Amniotic epithelial cell (primary cell): ENCODE measurements at regions not wholly inside any gene's neighbourhood (a gene's known extent, or its start where the extent isn't known, plus 50 kb on each side); places are given as distances from the start of the nearest gene placed in this dataset.
"Not testable (repeated sequence)": the region's sequence is repeated elsewhere in the genome, so short reads cannot be mapped to it uniquely, and the experiment has no call there.

Source experiments
- DNase-seq: peaks from one replicate; pipeline ENCODE4 v3.0.0-alpha.2; 2010; ENCODE audit warnings: low read depth

- DNase-seq: no peak
These were observed 172.3 kb downstream of the LNPK start for GRCh38 chr2:175829741-175830140.

DNA sequence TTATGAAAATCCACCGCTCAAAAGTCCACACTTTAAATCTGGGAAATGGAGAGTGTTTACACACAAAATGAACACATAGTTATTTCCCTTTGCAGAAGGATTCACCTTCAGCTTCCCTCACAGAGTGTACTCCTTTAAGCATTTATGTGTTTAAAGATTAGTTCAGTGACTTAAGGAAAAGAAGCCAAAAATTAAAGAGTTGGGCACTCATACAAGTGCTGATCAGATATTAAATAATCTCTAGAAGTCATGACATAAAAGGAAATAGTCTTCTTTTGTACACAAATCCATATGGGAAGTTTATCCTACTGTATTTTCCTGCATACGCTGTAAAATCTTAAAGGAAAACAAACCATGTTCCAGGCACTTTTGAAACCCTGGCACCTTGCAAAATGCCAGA, 174.2 kb downstream of the LNPK start:
- DNase-seq: no peak

GRCh38 chr2:175824243-175824642, 177.8 kb downstream of the LNPK start:
- DNase-seq: no peak

GRCh38 chr2:175823707-175824073, 178.4 kb downstream of the LNPK start:
- DNase-seq: no peak

GRCh38 chr2:175823002-175823706, 178.9 kb downstream of the LNPK start:
- DNase-seq: no peak

- DNase-seq: no peak
These were observed 184.8 kb downstream of the LNPK start for GRCh38 chr2:175817221-175817620.

DNA sequence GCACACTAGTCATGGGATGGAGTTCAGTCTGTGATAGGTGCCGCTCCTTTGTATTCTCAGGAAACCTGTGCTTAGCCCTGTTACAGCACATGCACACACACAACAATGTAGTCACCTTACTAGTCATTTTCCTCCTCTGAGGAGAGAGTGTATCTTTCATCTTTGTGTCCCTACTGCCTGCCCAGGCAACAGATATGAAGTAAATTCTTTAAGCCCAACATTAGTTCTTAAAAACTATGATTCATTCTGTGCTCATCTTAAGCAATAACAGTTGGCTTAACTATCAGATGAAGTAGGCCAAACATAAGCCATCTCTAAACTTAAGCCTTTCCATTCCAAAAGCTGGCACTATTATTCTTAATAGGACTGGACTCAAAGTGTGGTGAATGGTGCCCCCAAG, 186.5 kb downstream of the LNPK start:
- DNase-seq: peak; percentile 45

- peak; percentile 60 for DNase-seq
These were observed 190.1 kb downstream of the LNPK start for GRCh38 chr2:175811971-175812370.

DNA sequence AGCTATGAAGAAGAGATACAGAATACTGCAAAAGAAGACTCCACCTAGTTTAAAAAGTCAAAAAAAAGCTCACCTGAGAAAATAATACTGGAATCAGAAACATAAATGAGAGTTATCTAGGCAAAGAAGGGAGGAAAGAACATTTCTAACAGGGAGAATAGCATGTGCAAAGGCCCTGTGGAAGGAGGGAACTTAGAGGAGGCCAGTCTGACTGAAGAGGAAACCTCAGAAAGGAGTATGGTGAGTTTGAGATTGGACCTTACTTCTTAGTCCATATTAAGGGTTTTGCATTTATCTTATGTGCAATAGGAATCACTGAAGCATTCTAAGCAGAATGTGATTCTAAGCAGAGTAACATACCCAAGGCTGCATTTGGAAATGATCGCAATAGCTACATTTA, 193.2 kb downstream of the LNPK start:
- no peak for DNase-seq

DNA sequence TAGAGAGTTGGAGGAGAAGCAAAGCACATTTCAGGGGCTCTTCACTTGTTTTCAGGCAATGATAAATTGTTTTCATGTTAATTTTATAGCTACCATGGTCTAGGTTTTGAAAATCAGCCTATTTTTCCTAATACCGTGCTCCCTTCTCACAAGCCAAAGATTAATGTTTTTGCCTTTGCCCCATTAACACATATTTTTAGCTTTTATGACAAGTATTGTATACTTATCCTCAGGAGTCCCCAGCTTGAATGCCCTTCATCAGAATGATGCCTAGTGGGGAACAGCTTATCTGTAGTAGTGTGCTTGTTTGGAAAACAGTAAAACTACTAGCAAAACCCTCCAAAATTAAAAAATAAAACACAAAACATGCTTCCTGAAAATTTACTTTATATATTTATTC, 194.0 kb downstream of the LNPK start:
- DNase-seq: no peak

GRCh38 chr2:175807031-175807873, 194.8 kb downstream of the LNPK start:
- DNase-seq: peak; percentile 78

DNA sequence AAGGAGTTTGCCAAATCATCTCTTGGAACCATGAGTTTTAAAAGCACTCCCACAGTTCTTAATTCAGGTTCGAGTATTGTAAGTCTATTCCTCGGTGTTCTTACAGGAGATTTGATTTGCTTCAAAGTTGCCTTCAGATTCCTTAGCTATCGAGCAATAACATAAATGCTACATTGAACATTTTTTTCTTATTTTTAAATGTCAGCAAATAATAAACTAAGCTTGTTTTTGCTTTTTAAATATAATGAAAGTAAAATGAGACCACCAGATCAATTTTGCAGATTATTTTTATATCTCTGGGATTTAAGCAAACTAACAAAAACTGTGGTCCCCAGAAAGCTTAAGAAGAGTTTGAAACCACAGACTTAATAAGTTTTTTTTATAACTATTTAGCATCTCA, 195.5 kb downstream of the LNPK start:
- DNase-seq: no peak

DNA sequence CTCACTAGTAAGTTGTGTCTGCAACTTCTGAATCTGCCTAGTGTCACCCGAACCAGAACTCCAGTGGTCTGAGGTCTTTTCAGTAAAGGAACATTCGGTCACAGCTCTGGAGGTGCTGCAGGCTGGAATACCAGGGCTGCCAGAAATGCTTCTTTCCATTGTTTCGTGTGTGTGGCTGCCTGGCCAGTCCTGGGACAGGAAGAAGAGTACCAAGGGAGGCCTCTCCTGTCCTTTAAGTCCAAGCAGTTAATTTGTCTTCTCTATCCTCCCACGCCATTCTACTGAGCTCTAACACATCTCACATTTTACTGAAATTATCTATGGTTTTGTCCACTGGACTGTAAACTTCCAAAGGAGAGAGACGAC, 196.0 kb downstream of the LNPK start:
- DNase-seq: no peak

GRCh38 chr2:175805442-175806124, 196.5 kb downstream of the LNPK start:
- no peak for DNase-seq

DNA sequence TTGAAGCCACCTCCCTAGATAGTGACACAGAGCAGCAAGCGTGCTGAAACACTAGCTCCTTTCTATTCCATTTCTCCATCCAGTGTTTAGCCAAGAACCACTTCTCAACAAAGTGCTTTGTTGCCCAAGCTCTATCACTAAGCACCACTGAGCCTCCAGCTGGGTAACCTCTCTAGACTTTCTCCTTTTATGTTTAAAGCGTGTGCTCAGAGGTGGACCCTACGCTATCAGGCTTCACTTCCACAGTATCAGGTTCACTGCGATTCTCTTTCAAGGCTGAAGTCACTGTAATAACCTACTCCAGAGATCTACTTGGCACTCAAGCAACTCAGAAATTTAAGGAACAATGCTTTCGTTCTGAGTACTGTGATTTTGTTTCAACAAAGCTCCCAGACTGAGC, 197.9 kb downstream of the LNPK start:
- no peak for DNase-seq

DNA sequence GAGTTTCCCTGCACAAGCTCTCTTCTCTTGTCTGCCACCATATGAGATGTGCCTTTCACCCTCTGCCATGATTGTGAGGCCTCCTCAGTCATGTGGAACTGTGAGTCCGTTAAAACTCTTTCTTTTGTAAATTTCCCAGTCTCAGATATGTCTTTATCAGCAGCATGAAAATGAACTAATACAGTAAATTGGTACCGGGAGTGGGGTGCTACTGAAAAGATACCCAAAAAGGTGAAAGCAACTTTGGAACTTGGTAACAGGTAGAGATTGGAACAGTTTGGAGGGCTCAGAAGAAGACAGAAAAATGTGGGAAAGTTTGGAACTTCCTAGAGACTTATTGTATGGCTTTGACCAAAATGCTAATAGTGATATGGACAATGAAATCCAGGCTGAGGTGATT, 205.6 kb downstream of the LNPK start:
- not testable (repeated sequence) for DNase-seq

GRCh38 chr2:175793648-175794047, 208.4 kb downstream of the LNPK start:
- DNase-seq: no peak

GRCh38 chr2:175792881-175793280, 209.2 kb downstream of the LNPK start:
- no peak for DNase-seq

- no peak for DNase-seq
These were observed 209.9 kb downstream of the LNPK start for GRCh38 chr2:175792199-175792598.

GRCh38 chr2:175786471-175787124, 215.5 kb downstream of the LNPK start:
- no peak for DNase-seq

GRCh38 chr2:175777337-175777736, 224.7 kb downstream of the LNPK start:
- DNase-seq: not testable (repeated sequence)

- DNase-seq: no peak
These were observed 232.9 kb downstream of the LNPK start for GRCh38 chr2:175769200-175769599.

GRCh38 chr2:175766880-175767279, 235.2 kb downstream of the LNPK start:
- DNase-seq: peak; percentile 15
